ENCODE measurements at regions not wholly inside any gene's neighbourhood (a gene's known extent, or its start where the extent isn't known, plus 50 kb on each side); places are given as distances from the start of the nearest gene placed in this dataset.

DNA sequence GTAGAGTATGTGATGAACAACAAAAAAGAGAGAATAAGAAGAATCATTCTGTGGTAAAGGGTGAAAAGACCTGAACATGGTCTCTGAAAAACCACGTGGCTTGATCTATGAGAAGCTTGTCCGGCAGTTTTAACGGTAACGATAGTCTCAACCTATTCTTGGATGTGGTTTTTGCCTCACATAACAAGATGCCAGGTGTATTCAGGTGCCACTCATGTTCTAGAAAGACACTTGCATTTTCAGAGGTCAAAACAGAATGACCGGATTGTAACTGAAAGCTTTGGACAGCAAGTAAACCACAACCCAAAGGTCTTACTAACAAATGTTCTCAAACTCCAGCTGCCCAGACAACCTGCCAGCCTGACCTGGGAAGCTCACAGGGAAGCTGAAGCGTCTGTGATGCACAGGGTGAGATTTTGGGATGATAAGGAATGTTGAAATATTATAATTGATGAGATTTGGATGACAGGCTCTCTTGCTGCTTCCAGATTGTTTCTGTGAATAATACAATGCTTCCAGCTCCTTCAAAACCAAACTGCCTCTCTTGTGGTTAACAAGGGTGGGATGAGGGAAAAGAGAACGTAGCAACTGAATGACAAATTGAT, 137.4 kb upstream of the GRB10 start:
- no peak for TF ChIP-seq POLR2AphosphoS5 (IDR thresholded peaks at IDR 0.05; ENCODE audit: low read depth)
- no peak for TF ChIP-seq CTCF (IDR thresholded peaks at IDR 0.05; ENCODE audit: insufficient read depth, low read length)
- TF ChIP-seq, protein P1, sequence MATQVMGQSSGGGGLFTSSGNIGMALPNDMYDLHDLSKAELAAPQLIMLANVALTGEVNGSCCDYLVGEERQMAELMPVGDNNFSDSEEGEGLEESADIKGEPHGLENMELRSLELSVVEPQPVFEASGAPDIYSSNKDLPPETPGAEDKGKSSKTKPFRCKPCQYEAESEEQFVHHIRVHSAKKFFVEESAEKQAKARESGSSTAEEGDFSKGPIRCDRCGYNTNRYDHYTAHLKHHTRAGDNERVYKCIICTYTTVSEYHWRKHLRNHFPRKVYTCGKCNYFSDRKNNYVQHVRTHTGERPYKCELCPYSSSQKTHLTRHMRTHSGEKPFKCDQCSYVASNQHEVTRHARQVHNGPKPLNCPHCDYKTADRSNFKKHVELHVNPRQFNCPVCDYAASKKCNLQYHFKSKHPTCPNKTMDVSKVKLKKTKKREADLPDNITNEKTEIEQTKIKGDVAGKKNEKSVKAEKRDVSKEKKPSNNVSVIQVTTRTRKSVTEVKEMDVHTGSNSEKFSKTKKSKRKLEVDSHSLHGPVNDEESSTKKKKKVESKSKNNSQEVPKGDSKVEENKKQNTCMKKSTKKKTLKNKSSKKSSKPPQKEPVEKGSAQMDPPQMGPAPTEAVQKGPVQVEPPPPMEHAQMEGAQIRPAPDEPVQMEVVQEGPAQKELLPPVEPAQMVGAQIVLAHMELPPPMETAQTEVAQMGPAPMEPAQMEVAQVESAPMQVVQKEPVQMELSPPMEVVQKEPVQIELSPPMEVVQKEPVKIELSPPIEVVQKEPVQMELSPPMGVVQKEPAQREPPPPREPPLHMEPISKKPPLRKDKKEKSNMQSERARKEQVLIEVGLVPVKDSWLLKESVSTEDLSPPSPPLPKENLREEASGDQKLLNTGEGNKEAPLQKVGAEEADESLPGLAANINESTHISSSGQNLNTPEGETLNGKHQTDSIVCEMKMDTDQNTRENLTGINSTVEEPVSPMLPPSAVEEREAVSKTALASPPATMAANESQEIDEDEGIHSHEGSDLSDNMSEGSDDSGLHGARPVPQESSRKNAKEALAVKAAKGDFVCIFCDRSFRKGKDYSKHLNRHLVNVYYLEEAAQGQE (IDR thresholded peaks at IDR 0.05; ENCODE audit: insufficient replicate concordance, low read depth): no peak
- TF ChIP-seq SPI1 (IDR thresholded peaks at IDR 0.05; ENCODE audit: borderline replicate concordance, low read depth): no peak
- no peak for TF ChIP-seq GABPA (IDR thresholded peaks at IDR 0.05; ENCODE audit: low read depth)
- Histone ChIP-seq H3K27me3 (ENCODE audit: insufficient read depth, poor library complexity, severe bottlenecking) (no peaks in the 10 kb centered on the region), H3K27ac (replicated peaks) (no peak overlapping the region), H3K4me3 (replicated peaks; ENCODE audit: insufficient read depth, low read length) (no peak overlapping the region)
- no peak for DNase-seq (ENCODE audit: low read depth in 1 of 2, low spot score in 1 of 2)

DNA sequence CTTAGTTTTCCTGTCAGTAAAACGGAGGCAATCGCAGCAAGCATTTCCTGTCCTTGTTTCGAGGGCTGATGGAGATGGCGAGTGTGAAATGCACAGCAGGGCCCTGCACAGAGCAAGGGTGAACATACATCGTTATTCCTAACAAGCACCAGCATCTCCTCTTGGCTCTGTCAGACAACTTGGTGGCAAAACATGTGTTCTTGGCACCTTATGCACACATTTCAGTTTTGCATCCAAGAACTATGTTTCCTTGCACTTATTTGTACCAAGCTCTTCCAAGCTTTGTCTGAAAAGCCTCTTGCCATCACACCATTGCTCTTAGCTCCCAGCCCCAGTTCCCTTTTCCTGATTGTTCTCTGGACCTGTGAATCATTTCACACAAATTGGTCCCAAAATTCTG, 132.9 kb upstream of the GRB10 start:
- no peak for DNase-seq (ENCODE audit: low read depth in 1 of 2, low spot score in 1 of 2)
- Histone ChIP-seq H3K4me3 (replicated peaks; ENCODE audit: insufficient read depth, low read length) (no peak overlapping the region), H3K27ac (replicated peaks) (no peak overlapping the region), H3K27me3 (ENCODE audit: insufficient read depth, poor library complexity, severe bottlenecking) (no peaks in the 10 kb centered on the region)
- TF ChIP-seq SPI1 (IDR thresholded peaks at IDR 0.05; ENCODE audit: borderline replicate concordance, low read depth): no peak
- TF ChIP-seq, protein P1 (IDR thresholded peaks at IDR 0.05; ENCODE audit: insufficient replicate concordance, low read depth): no peak
- no peak for TF ChIP-seq CTCF (IDR thresholded peaks at IDR 0.05; ENCODE audit: insufficient read depth, low read length)
- TF ChIP-seq POLR2AphosphoS5 (IDR thresholded peaks at IDR 0.05; ENCODE audit: low read depth): no peak
- TF ChIP-seq GABPA (IDR thresholded peaks at IDR 0.05; ENCODE audit: low read depth): no peak

DNA sequence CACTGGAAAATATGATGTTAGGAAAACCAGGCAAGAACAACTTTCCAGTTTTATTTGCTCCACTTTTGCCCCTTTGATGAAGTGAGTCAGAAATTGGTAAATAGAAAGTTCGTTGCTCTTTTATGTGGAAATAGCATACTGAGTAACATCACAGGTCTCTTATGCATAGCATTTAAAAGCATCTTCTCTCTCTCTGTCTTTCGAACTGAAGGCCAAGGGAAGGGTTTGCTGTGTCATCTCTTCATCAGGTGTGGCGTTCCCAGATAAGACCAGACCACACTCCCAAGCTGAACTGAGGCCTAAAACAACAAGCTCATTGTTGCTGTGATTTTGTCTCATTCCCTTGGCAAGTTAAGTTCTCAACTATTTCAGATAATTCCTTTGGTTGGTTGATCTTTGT, 131.8 kb upstream of the GRB10 start:
- Histone ChIP-seq H3K27me3 (ENCODE audit: insufficient read depth, poor library complexity, severe bottlenecking) (no peaks in the 10 kb centered on the region), H3K27ac (replicated peaks) (no peak overlapping the region), H3K4me3 (replicated peaks; ENCODE audit: insufficient read depth, low read length) (no peak overlapping the region)
- TF ChIP-seq CTCF (IDR thresholded peaks at IDR 0.05; ENCODE audit: insufficient read depth, low read length) (no peak), POLR2AphosphoS5 (IDR thresholded peaks at IDR 0.05; ENCODE audit: low read depth) (no peak), SPI1 (IDR thresholded peaks at IDR 0.05; ENCODE audit: borderline replicate concordance, low read depth) (no peak), GABPA (IDR thresholded peaks at IDR 0.05; ENCODE audit: low read depth) (no peak)
- TF ChIP-seq, protein P1 (IDR thresholded peaks at IDR 0.05; ENCODE audit: insufficient replicate concordance, low read depth): no peak
- DNase-seq (ENCODE audit: low read depth in 1 of 2, low spot score in 1 of 2): no peak
